Neuronal stem cell (in vitro differentiated cells): ENCODE measurements at regions not wholly inside any gene's neighbourhood (a gene's known extent, or its start where the extent isn't known, plus 50 kb on each side); places are given as distances from the start of the nearest gene placed in this dataset.
A peak's percentile ranks its signal among the peaks of the same experiment; 100 is the strongest.

Experiments used
- DNase-seq: peaks from one replicate; pipeline ENCODE4 v3.0.0-alpha.2; 2013; ENCODE audit warnings: low spot score
- H2AFZ ChIP-seq: one replicate; pipeline ENCODE4 v1.6.1; 2013; ENCODE audit warnings: mild to moderate bottlenecking, low read length, inconsistent platforms
- H2AK5ac ChIP-seq: 2 replicates; pipeline ENCODE4 v1.6.1; 2013; ENCODE audit warnings: low read depth, mild to moderate bottlenecking, inconsistent platforms, low read length, moderate library complexity, mixed read lengths
- H2BK120ac ChIP-seq: 2 replicates; pipeline ENCODE4 v1.6.1; 2013; ENCODE audit warnings: low read depth, mild to moderate bottlenecking, inconsistent platforms, low read length, moderate library complexity, mixed read lengths
- H2BK12ac ChIP-seq: one replicate; pipeline ENCODE4 v1.6.1; 2013; ENCODE audit warnings: low read length, inconsistent platforms
- H2BK15ac ChIP-seq: 2 replicates; pipeline ENCODE4 v1.6.1; 2013; ENCODE audit warnings: mild to moderate bottlenecking, low read length, inconsistent platforms, mixed read lengths
- H2BK5ac ChIP-seq: one replicate; pipeline ENCODE4 v1.6.1; 2013; ENCODE audit warnings: inconsistent platforms, mild to moderate bottlenecking, low read length, moderate library complexity
- H3K14ac ChIP-seq: one replicate; pipeline ENCODE4 v1.6.1; 2013; ENCODE audit warnings: low read length, inconsistent platforms
- H3K18ac ChIP-seq: 2 replicates; pipeline ENCODE4 v1.6.1; 2013; ENCODE audit warnings: low read length, inconsistent platforms
- H3K23ac ChIP-seq: 2 replicates; pipeline ENCODE4 v1.6.1; 2013; ENCODE audit warnings: low read depth, mild to moderate bottlenecking, mixed read lengths, low read length, inconsistent platforms; ENCODE audit not compliant: poor library complexity
- H3K27ac ChIP-seq: replicated peaks from 3 replicates; pipeline ENCODE4 v1.5.1; 2013; ENCODE audit warnings: low read length, inconsistent platforms
- H3K27me3 ChIP-seq, 3 experiments: 2 replicates each; pipeline ENCODE4 v1.6.1; 2013; ENCODE audit warnings: low read length in 3 of 3, mild to moderate bottlenecking in 2 of 3, inconsistent platforms in 1 of 3, low read depth in 1 of 3, mixed read lengths in 1 of 3, moderate library complexity in 1 of 3; ENCODE audit not compliant: control insufficient read depth in 3 of 3, insufficient read depth in 3 of 3
- H3K36me3 ChIP-seq, 2 donors: replicated peaks in 1 of 2; 2 replicates each; pipeline ENCODE4 v1.6.1; 2013; ENCODE audit warnings: low read length in 2 of 2; ENCODE audit not compliant: control insufficient read depth in 2 of 2, insufficient read depth in 2 of 2
- H3K4ac ChIP-seq: 2 replicates; pipeline ENCODE4 v1.6.1; 2013; ENCODE audit warnings: inconsistent platforms, mild to moderate bottlenecking, low read length, moderate library complexity
- H3K4me1 ChIP-seq, 2 donors: 1 replicate in 1 of 2; 2 replicates in 1 of 2; pipeline ENCODE4 v1.6.1; 2013; ENCODE audit warnings: low read length in 2 of 2, low read depth in 1 of 2; ENCODE audit not compliant: control insufficient read depth in 2 of 2, insufficient read depth in 1 of 2
- H3K4me2 ChIP-seq: one replicate; pipeline ENCODE4 v1.6.1; 2013; ENCODE audit warnings: mild to moderate bottlenecking, low read length, inconsistent platforms; ENCODE audit not compliant: insufficient read depth, poor library complexity, severe bottlenecking
- H3K4me3 ChIP-seq, 2 donors: 2 replicates each; pipeline ENCODE4 v1.5.1; 2013; ENCODE audit warnings: low read length in 2 of 2, mild to moderate bottlenecking in 2 of 2, inconsistent platforms in 1 of 2, moderate library complexity in 1 of 2
- H3K79me1 ChIP-seq: one replicate; pipeline ENCODE4 v1.6.1; 2013; ENCODE audit warnings: low read depth, mild to moderate bottlenecking, inconsistent platforms, low read length, moderate library complexity
- H3K9ac ChIP-seq: one replicate; pipeline ENCODE4 v1.6.1; 2013; ENCODE audit warnings: mild to moderate bottlenecking, low read depth, low read length, inconsistent platforms; ENCODE audit not compliant: poor library complexity
- H3K9me3 ChIP-seq, 2 donors: replicated peaks in 1 of 2; 2 replicates each; pipeline versions ENCODE3 to v1.6.1; 2013; ENCODE audit warnings: low read length in 2 of 2, mild to moderate bottlenecking in 2 of 2, inconsistent platforms in 1 of 2, low read depth in 1 of 2, mixed read lengths in 1 of 2, moderate library complexity in 1 of 2; ENCODE audit not compliant: control insufficient read depth in 2 of 2, insufficient read depth in 1 of 2
- H4K8ac ChIP-seq: one replicate; pipeline ENCODE4 v1.6.1; 2013; ENCODE audit warnings: low read depth, mild to moderate bottlenecking, inconsistent platforms, low read length, moderate library complexity
- H4K91ac ChIP-seq: one replicate; pipeline ENCODE4 v1.6.1; 2013; ENCODE audit warnings: low read length, low read depth, mild to moderate bottlenecking, inconsistent platforms; ENCODE audit not compliant: poor library complexity
- WGBS, 2 donors: extraction: QIAGEN DNeasy Blood & Tissue Kit; methylation state at CpG; one replicate each; pipeline ENCODE4 v1.1.7; 2013; ENCODE audit warnings: missing lambda C conversion rate in 2 of 2, mixed read lengths in 1 of 2; ENCODE audit not compliant: insufficient read length in 2 of 2, insufficient replicate concordance in 1 of 2; ENCODE audit errors: extremely low coverage in 2 of 2; 5-methylcytosine and 5-hydroxymethylcytosine counted together

GRCh38 chr21:32934829-32935228, 90.9 kb upstream of the OLIG2 start:
- no peak overlapping the region for H3K27ac ChIP-seq
- no peaks in the 10 kb centered on the region for H3K9me3 ChIP-seq
- no peaks in the 10 kb centered on the region for H3K36me3 ChIP-seq
- no peak overlapping the region for H2BK120ac ChIP-seq
- H3K14ac ChIP-seq = no peak overlapping the region
- no peak overlapping the region for H3K4ac ChIP-seq
- no peak overlapping the region for H3K4me3 ChIP-seq
- H2AFZ ChIP-seq = no peak overlapping the region
- peaks cover 0 to 11% of the 10 kb centered on the region in 2 donors for H3K4me1 ChIP-seq
- H3K9ac ChIP-seq = no peak overlapping the region
- WGBS, 2 donors = no CpG with 5 or more reads among the region's 3 CpGs
- no peak overlapping the region for H2AK5ac ChIP-seq
- peaks cover 0 to 6% (median 0%) of the 10 kb centered on the region in 3 experiments for H3K27me3 ChIP-seq
- H3K23ac ChIP-seq = no peak overlapping the region
- H3K4me2 ChIP-seq = no peak overlapping the region
- H3K79me1 ChIP-seq = no peaks in the 10 kb centered on the region
- H4K8ac ChIP-seq = no peak overlapping the region
- no peak overlapping the region for H2BK5ac ChIP-seq
- DNase-seq = no peak
- no peak overlapping the region for H2BK15ac ChIP-seq
- H3K18ac ChIP-seq = no peak overlapping the region
- H2BK12ac ChIP-seq = no peak overlapping the region
- no peak overlapping the region for H4K91ac ChIP-seq

DNA sequence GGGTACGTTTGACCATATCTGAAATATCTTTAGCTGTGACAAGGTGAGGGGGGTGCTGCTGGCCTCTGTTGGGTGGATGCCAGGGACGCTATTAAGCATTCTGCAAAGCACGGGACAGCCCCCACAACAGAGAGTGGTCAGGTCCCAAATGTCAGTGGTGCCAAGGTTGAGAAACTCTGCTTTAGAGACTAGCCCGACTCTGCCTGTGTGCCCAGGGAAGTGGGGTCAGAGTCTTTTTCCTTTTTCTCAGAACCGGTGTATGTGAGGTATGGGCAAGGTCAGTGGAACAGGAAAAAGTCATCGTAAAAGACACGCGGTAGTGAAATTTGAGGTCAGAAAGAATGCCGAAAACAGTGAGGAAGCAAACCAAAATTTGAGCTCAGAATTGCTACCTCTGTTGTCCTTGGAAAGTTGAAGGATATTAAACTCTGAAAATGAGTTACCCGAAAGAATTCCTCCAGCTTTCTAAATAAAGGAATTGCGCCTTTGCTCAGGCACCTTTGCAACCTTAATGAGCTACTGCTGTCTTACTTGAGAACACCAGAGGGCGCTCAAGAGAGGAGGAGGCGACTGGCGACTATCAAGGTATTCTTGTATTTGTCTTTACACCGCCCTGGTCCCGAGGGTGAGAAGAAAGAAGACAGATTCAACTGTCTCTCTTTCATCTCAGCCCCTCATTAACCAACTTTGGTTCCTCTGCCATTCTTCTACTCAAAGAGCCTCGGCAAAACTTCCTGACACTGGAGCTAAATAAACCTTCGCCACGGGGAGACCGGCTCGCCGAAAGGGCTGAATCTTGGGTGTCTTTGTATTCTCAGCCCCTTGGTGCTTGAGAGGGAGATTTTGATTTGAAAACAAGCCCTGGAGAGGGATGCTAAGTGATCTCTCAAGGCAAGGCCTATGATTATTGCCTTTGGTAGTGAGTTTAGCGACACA, 85.4 kb upstream of the OLIG2 start:
- peak; percentile 60 for DNase-seq
- Histone ChIP-seq H3K9me3 (no peaks in the 10 kb centered on the region), H3K18ac (peak overlapping the region; percentile 55), H2AK5ac (no peak overlapping the region), H2BK5ac (no peak overlapping the region), H3K23ac (no peak overlapping the region), H3K27me3 (peaks cover 0 to 6% (median 0%) of the 10 kb centered on the region in 3 experiments), H2BK120ac (no peak overlapping the region), H4K91ac (no peak overlapping the region), H3K14ac (no peak overlapping the region), H3K4me2 (no peak overlapping the region), H2AFZ (no peak overlapping the region), H2BK15ac (no peak overlapping the region), H3K4me3 (no peak overlapping the region), H3K4me1 (no peaks in the 10 kb centered on the region), H3K4ac (no peak overlapping the region), H3K79me1 (no peaks in the 10 kb centered on the region), H3K27ac (no peak overlapping the region), H3K9ac (no peak overlapping the region), H2BK12ac (no peak overlapping the region), H4K8ac (no peak overlapping the region), H3K36me3 (no peaks in the 10 kb centered on the region)
- no CpG with 5 or more reads among the region's 23 CpGs for WGBS, 2 donors

- no peak overlapping the region for H2BK5ac ChIP-seq
- no peak overlapping the region for H4K91ac ChIP-seq
- H4K8ac ChIP-seq = no peak overlapping the region
- DNase-seq = no peak
- no peak overlapping the region for H3K4me3 ChIP-seq
- H3K23ac ChIP-seq = no peak overlapping the region
- no CpG with 5 or more reads among the region's 2 CpGs for WGBS, 2 donors
- H3K4me1 ChIP-seq = no peaks in the 10 kb centered on the region
- H3K18ac ChIP-seq = no peak overlapping the region
- H3K27ac ChIP-seq = no peak overlapping the region
- no peak overlapping the region for H2AK5ac ChIP-seq
- no peaks in the 10 kb centered on the region for H3K9me3 ChIP-seq
- no peak overlapping the region for H3K9ac ChIP-seq
- no peaks in the 10 kb centered on the region for H3K36me3 ChIP-seq
- H3K27me3 ChIP-seq = peaks cover 0 to 6% (median 0%) of the 10 kb centered on the region in 3 experiments
- H2AFZ ChIP-seq = no peak overlapping the region
- H2BK15ac ChIP-seq = no peak overlapping the region
- H2BK120ac ChIP-seq = no peak overlapping the region
- no peaks in the 10 kb centered on the region for H3K79me1 ChIP-seq
- no peak overlapping the region for H3K4me2 ChIP-seq
- H3K4ac ChIP-seq = no peak overlapping the region
- H2BK12ac ChIP-seq = no peak overlapping the region
- H3K14ac ChIP-seq = no peak overlapping the region
Measured at GRCh38 chr21:32941263-32941662, 84.5 kb upstream of the OLIG2 start.

GRCh38 chr21:32946654-32947053, 79.1 kb upstream of the OLIG2 start:
- Histone ChIP-seq H3K27me3 (peaks cover 0 to 3% (median 0%) of the 10 kb centered on the region in 3 experiments), H3K4me1 (peaks cover 5 to 9% of the 10 kb centered on the region in 2 donors), H2AFZ (no peak overlapping the region), H4K8ac (no peak overlapping the region), H2BK15ac (no peak overlapping the region), H3K36me3 (no peaks in the 10 kb centered on the region), H2BK12ac (no peak overlapping the region), H3K4me2 (no peak overlapping the region), H3K14ac (no peak overlapping the region), H2BK120ac (no peak overlapping the region), H3K9ac (no peak overlapping the region), H3K4me3 (no peak overlapping the region), H2BK5ac (no peak overlapping the region), H3K4ac (no peak overlapping the region), H4K91ac (no peak overlapping the region), H2AK5ac (no peak overlapping the region), H3K23ac (no peak overlapping the region), H3K27ac (no peak overlapping the region), H3K18ac (no peak overlapping the region), H3K9me3 (no peaks in the 10 kb centered on the region), H3K79me1 (no peaks in the 10 kb centered on the region)
- WGBS, 2 donors = no CpG with 5 or more reads among the region's 2 CpGs
- DNase-seq = no peak
